Left forelimb (tissue), 1 donor: ENCODE measurements at regions not wholly inside any gene's neighbourhood (a gene's known extent, or its start where the extent isn't known, plus 50 kb on each side); places are given as distances from the start of the nearest gene placed in this dataset.

Experiments
- DNase-seq: peaks from one replicate; pipeline ENCODE4 v3.0.0-alpha.2; 2018; ENCODE audit warnings: low spot score

- DNase-seq = no peak
Measured at GRCh38 chr2:236689981-236690380, 120.4 kb downstream of the ACKR3 start.

- no peak for DNase-seq
Measured at GRCh38 chr2:236690726-236691125, 121.1 kb downstream of the ACKR3 start.

- no peak for DNase-seq
Measured at GRCh38 chr2:236691799-236692167, 122.2 kb downstream of the ACKR3 start.

- no peak for DNase-seq
Measured at GRCh38 chr2:236692937-236693336, 123.3 kb downstream of the ACKR3 start.

- DNase-seq = no peak
Measured at GRCh38 chr2:236693531-236693930, 123.9 kb downstream of the ACKR3 start.

- no peak for DNase-seq
Measured at GRCh38 chr2:236694146-236694888, 124.7 kb downstream of the ACKR3 start.

- no peak for DNase-seq
Measured at GRCh38 chr2:236696834-236697233, 127.2 kb downstream of the ACKR3 start.

GRCh38 chr2:236698016-236698627, 128.5 kb downstream of the ACKR3 start:
- no peak for DNase-seq

- DNase-seq = no peak
Measured at GRCh38 chr2:236700703-236701102, 131.1 kb downstream of the ACKR3 start.

GRCh38 chr2:236702657-236703372, 133.2 kb downstream of the ACKR3 start:
- no peak for DNase-seq

GRCh38 chr2:236703373-236703709, 133.7 kb downstream of the ACKR3 start:
- no peak for DNase-seq

GRCh38 chr2:236703906-236704305, 134.3 kb downstream of the ACKR3 start:
- DNase-seq = no peak

- DNase-seq = no peak
Measured at GRCh38 chr2:236704887-236705286, 135.3 kb downstream of the ACKR3 start.

GRCh38 chr2:236705295-236706105, 135.9 kb downstream of the ACKR3 start:
- DNase-seq = no peak

GRCh38 chr2:236706288-236706687, 136.7 kb downstream of the ACKR3 start:
- DNase-seq = no peak

GRCh38 chr2:236706803-236707202, 137.2 kb downstream of the ACKR3 start:
- DNase-seq = no peak

GRCh38 chr2:236711440-236711839, 141.8 kb downstream of the ACKR3 start:
- no peak for DNase-seq

- DNase-seq = no peak
Measured at GRCh38 chr2:236712304-236712703, 142.7 kb downstream of the ACKR3 start.

- DNase-seq = no peak
Measured at GRCh38 chr2:236712961-236713673, 143.5 kb downstream of the ACKR3 start.

- no peak for DNase-seq
Measured at GRCh38 chr2:236714080-236714479, 144.5 kb downstream of the ACKR3 start.

- no peak for DNase-seq
Measured at GRCh38 chr2:236715077-236715476, 145.5 kb downstream of the ACKR3 start.

- DNase-seq = no peak
Measured at GRCh38 chr2:236715491-236715961, 145.9 kb downstream of the ACKR3 start.
